ENCODE measurements at regions not wholly inside any gene's neighbourhood (a gene's known extent, or its start where the extent isn't known, plus 50 kb on each side); places are given as distances from the start of the nearest gene placed in this dataset.

GRCh38 chr5:2128686-2129355, 246.1 kb upstream of the IRX4 start:
- DNase-seq = no peak
- no peaks in the 10 kb centered on the region for H3K36me3 ChIP-seq
- no peaks in the 10 kb centered on the region for H3K4me1 ChIP-seq
- TF ChIP-seq CTCF (IDR thresholded peaks at IDR 0.05) = no peak
- no peaks in the 10 kb centered on the region for H3K9me3 ChIP-seq
- H3K4me3 ChIP-seq = peak overlapping the region; percentile 11
- intact Hi-C loops (cut with DNase I) = no loop called here
- no peak for ATAC-seq
- H3K27ac ChIP-seq = no peak overlapping the region
- H3K27me3 ChIP-seq (ENCODE audit: low read depth) = peaks cover under 1% of the 10 kb centered on the region

GRCh38 chr5:2126512-2126911, 243.8 kb upstream of the IRX4 start:
- H3K9me3 ChIP-seq = no peaks in the 10 kb centered on the region
- intact Hi-C loops (cut with DNase I) = no loop called here
- H3K27ac ChIP-seq = no peak overlapping the region
- no peaks in the 10 kb centered on the region for H3K36me3 ChIP-seq
- no peak overlapping the region for H3K4me3 ChIP-seq
- no peak for TF ChIP-seq CTCF (IDR thresholded peaks at IDR 0.05)
- H3K27me3 ChIP-seq (ENCODE audit: low read depth) = peaks cover 3% of the 10 kb centered on the region
- ATAC-seq (no peak), DNase-seq (no peak)
- no peaks in the 10 kb centered on the region for H3K4me1 ChIP-seq

- H3K4me1 ChIP-seq = no peaks in the 10 kb centered on the region
- intact Hi-C loops (cut with DNase I) = no loop called here
- no peak overlapping the region for H3K27ac ChIP-seq
- peaks cover 10% of the 10 kb centered on the region for H3K27me3 ChIP-seq (ENCODE audit: low read depth)
- H3K9me3 ChIP-seq = no peaks in the 10 kb centered on the region
- ATAC-seq (no peak), DNase-seq (no peak)
- H3K4me3 ChIP-seq = no peak overlapping the region
- no peak for TF ChIP-seq CTCF (IDR thresholded peaks at IDR 0.05)
- no peaks in the 10 kb centered on the region for H3K36me3 ChIP-seq
Measured at GRCh38 chr5:2125901-2126265, 243.2 kb upstream of the IRX4 start.

GRCh38 chr5:2125171-2125900, 242.6 kb upstream of the IRX4 start:
- DNase-seq (no peak), ATAC-seq (no peak)
- Histone ChIP-seq H3K4me1 (no peaks in the 10 kb centered on the region), H3K9me3 (no peaks in the 10 kb centered on the region), H3K36me3 (no peaks in the 10 kb centered on the region), H3K27ac (no peak overlapping the region), H3K27me3 (ENCODE audit: low read depth) (peaks cover 12% of the 10 kb centered on the region), H3K4me3 (no peak overlapping the region)
- no peak for TF ChIP-seq CTCF (IDR thresholded peaks at IDR 0.05)
- intact Hi-C loops (cut with DNase I) = no loop called here

- no peak for ATAC-seq
- Histone ChIP-seq H3K4me3 (no peak overlapping the region), H3K9me3 (no peaks in the 10 kb centered on the region), H3K36me3 (no peaks in the 10 kb centered on the region), H3K27ac (no peak overlapping the region), H3K27me3 (ENCODE audit: low read depth) (peaks cover 12% of the 10 kb centered on the region), H3K4me1 (no peaks in the 10 kb centered on the region)
- intact Hi-C loops (cut with DNase I) = no loop called here
- DNase-seq = no peak
- TF ChIP-seq CTCF (IDR thresholded peaks at IDR 0.05) = no peak
Measured at GRCh38 chr5:2124434-2125170, 241.9 kb upstream of the IRX4 start.

Measured in lower lobe of right lung (tissue), 2 donors.